PC-3 (cell line): ENCODE measurements at regions not wholly inside any gene's neighbourhood (a gene's known extent, or its start where the extent isn't known, plus 50 kb on each side); places are given as distances from the start of the nearest gene placed in this dataset.

Experiments
- EZH2 ChIP-seq: fragments of 300-600 bp; sonication (generic); IDR thresholded peaks from one replicate; pipeline ENCODE4 v1.6.1; 2017; ENCODE audit warnings: antibody characterized with exemption, mild to moderate bottlenecking, low read length; ENCODE audit not compliant: unreplicated experiment
- EZH2phosphoT487 ChIP-seq: fragments of 300-600 bp; sonication (generic); IDR thresholded peaks from 2 replicates; pipeline ENCODE4 v1.6.1; 2018; ENCODE audit warnings: mild to moderate bottlenecking, antibody characterized with exemption, low read length, borderline replicate concordance
- TF ChIP-seq, protein P1 (sequence below): fragments of 300-600 bp; sonication (generic); conservative IDR thresholded peaks from 2 replicates; pipeline ENCODE4 v1.5.1; 2017; ENCODE audit warnings: antibody characterized with exemption, low read depth, mild to moderate bottlenecking, low read length

DNA sequence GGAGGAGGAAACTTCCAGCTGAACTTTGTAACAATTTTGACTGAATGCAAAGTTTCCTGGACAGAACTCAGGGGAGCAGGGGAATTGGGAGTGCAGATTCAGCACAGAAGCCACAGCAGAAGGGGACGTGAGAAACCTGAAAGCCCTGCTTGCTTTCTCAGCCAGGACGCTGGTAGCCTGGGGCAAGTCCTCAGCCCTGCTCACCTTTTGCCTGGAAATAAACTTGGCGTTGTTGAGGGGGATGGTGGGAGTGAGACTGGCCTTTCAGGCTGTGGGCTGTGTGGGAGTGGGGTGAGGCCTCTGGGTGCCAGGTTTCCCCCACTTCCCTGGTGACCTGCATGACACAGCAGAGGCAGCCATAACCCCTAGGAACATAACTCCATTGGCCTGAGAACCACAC, 238.1 kb upstream of the HS3ST5 start:
- TF ChIP-seq, protein P1, sequence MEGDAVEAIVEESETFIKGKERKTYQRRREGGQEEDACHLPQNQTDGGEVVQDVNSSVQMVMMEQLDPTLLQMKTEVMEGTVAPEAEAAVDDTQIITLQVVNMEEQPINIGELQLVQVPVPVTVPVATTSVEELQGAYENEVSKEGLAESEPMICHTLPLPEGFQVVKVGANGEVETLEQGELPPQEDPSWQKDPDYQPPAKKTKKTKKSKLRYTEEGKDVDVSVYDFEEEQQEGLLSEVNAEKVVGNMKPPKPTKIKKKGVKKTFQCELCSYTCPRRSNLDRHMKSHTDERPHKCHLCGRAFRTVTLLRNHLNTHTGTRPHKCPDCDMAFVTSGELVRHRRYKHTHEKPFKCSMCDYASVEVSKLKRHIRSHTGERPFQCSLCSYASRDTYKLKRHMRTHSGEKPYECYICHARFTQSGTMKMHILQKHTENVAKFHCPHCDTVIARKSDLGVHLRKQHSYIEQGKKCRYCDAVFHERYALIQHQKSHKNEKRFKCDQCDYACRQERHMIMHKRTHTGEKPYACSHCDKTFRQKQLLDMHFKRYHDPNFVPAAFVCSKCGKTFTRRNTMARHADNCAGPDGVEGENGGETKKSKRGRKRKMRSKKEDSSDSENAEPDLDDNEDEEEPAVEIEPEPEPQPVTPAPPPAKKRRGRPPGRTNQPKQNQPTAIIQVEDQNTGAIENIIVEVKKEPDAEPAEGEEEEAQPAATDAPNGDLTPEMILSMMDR: no peak
- TF ChIP-seq EZH2phosphoT487: no peak
- no peak for TF ChIP-seq EZH2
